ENCODE measurements at regions not wholly inside any gene's neighbourhood (a gene's known extent, or its start where the extent isn't known, plus 50 kb on each side); places are given as distances from the start of the nearest gene placed in this dataset.

- TF ChIP-seq CTCF (conservative IDR thresholded peaks at IDR 0.05 in 1 of 2, IDR thresholded peaks at IDR 0.05 in 1 of 2; ENCODE audit: low read depth in 1 of 2, low read length in 2 of 2) = no peak
- no peak for TF ChIP-seq EZH2 (IDR thresholded peaks at IDR 0.05; ENCODE audit: low read length, missing control alignments)
Observed at GRCh38 chr5:30874241-30875034, 319.0 kb upstream of the CDH6 start.

Data from fibroblast of lung (primary cell).